Smooth muscle cell (in vitro differentiated cells): ENCODE measurements at regions not wholly inside any gene's neighbourhood (a gene's known extent, or its start where the extent isn't known, plus 50 kb on each side); places are given as distances from the start of the nearest gene placed in this dataset.

Experiments used
- DNase-seq: peaks from one replicate; lab custom pipeline; 2025; ENCODE audit not compliant: unreplicated experiment; lab: John Stamatoyannopoulos, UW
- H2AFZ ChIP-seq: fragments of 200-600 bp; sonication (generic); 2 replicates; pipeline ENCODE4 v1.6.0; 2016; ENCODE audit warnings: antibody characterized with exemption, low read depth, mild to moderate bottlenecking
- H3F3A ChIP-seq: fragments of 200-600 bp; sonication (generic); 2 replicates; pipeline ENCODE4 v1.6.0; 2017; ENCODE audit warnings: antibody characterized with exemption, low read depth
- H3K27ac ChIP-seq: fragments of 200-600 bp; sonication (generic); 2 replicates; pipeline ENCODE4 v1.5.1; 2016; ENCODE audit warnings: low read depth, mild to moderate bottlenecking
- H3K27me3 ChIP-seq: fragments of 200-600 bp; sonication (generic); 2 replicates; pipeline ENCODE4 v1.6.1; 2016; ENCODE audit warnings: low read depth, mild to moderate bottlenecking
- H3K36me3 ChIP-seq: fragments of 200-600 bp; sonication (generic); 2 replicates; pipeline ENCODE4 v1.5.1; 2016; ENCODE audit warnings: low read depth
- H3K4me1 ChIP-seq: fragments of 200-600 bp; sonication (generic); 2 replicates; pipeline ENCODE4 v1.5.1; 2016; ENCODE audit warnings: low read depth
- H3K4me2 ChIP-seq: fragments of 200-600 bp; sonication (generic); 2 replicates; pipeline ENCODE4 v1.6.0; 2016; ENCODE audit warnings: mild to moderate bottlenecking
- H3K4me3 ChIP-seq: fragments of 200-600 bp; sonication (generic); 2 replicates; pipeline ENCODE4 v1.5.1; 2016; ENCODE audit warnings: mild to moderate bottlenecking
- H3K79me2 ChIP-seq: fragments of 200-600 bp; sonication (generic); 2 replicates; pipeline ENCODE4 v1.6.0; 2016; ENCODE audit warnings: low read depth, mild to moderate bottlenecking
- H3K9ac ChIP-seq: fragments of 200-600 bp; sonication (generic); 2 replicates; pipeline ENCODE4 v1.6.0; 2016; ENCODE audit warnings: low read depth
- H3K9me3 ChIP-seq: fragments of 200-600 bp; sonication (generic); replicated peaks from 2 replicates; pipeline ENCODE4 v1.5.1; 2016; ENCODE audit warnings: low read depth
- H4K20me1 ChIP-seq: fragments of 200-600 bp; sonication (generic); 2 replicates; pipeline ENCODE4 v1.6.0; 2016; ENCODE audit warnings: low read depth
- WGBS: methylation state at CpG from one replicate; pipeline ENCODE4 v1.1.7; 2016; ENCODE audit warnings: low lambda C conversion rate; 5-methylcytosine and 5-hydroxymethylcytosine counted together
- TF ChIP-seq, protein P1 (sequence below): fragments of 200-600 bp; sonication (generic); IDR thresholded peaks from 2 replicates; pipeline ENCODE4 v1.5.1; 2017; ENCODE audit warnings: borderline replicate concordance, mild to moderate bottlenecking, antibody characterized with exemption; ENCODE audit not compliant: insufficient read depth, poor library complexity, severe bottlenecking

DNA sequence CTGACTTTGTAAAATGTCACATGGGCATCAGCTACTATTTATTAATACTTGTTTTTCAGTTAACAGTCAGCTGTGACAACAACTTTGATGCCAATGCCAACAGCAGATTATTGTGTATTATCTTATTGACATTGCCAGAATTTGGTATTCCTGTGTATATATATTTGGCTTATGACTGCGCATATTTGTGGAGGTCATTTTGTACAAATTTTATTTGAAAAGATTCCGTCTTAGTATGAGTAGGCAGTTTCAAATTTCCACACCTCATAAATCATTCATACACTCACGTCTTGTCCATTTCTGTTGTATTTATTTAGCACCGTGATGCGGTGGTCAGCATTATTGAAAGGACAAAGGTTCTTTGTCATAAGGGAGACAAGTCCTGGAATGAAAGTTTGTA lies 558.2 kb upstream of the NDST4 start:
- H3K36me3 ChIP-seq: no peaks in the 10 kb centered on the region
- H3K4me1 ChIP-seq: no peaks in the 10 kb centered on the region
- no peaks in the 10 kb centered on the region for H3K27me3 ChIP-seq
- 83% methylated on average over 5 of the region's 5 CpGs for WGBS
- no peak overlapping the region for H3K27ac ChIP-seq
- H2AFZ ChIP-seq: no peak overlapping the region
- no peak overlapping the region for H3K9ac ChIP-seq
- TF ChIP-seq, protein P1, sequence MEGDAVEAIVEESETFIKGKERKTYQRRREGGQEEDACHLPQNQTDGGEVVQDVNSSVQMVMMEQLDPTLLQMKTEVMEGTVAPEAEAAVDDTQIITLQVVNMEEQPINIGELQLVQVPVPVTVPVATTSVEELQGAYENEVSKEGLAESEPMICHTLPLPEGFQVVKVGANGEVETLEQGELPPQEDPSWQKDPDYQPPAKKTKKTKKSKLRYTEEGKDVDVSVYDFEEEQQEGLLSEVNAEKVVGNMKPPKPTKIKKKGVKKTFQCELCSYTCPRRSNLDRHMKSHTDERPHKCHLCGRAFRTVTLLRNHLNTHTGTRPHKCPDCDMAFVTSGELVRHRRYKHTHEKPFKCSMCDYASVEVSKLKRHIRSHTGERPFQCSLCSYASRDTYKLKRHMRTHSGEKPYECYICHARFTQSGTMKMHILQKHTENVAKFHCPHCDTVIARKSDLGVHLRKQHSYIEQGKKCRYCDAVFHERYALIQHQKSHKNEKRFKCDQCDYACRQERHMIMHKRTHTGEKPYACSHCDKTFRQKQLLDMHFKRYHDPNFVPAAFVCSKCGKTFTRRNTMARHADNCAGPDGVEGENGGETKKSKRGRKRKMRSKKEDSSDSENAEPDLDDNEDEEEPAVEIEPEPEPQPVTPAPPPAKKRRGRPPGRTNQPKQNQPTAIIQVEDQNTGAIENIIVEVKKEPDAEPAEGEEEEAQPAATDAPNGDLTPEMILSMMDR: no peak
- no peak overlapping the region for H3K4me3 ChIP-seq
- no peaks in the 10 kb centered on the region for H3K79me2 ChIP-seq
- no peaks in the 10 kb centered on the region for H3K9me3 ChIP-seq
- no peak for DNase-seq
- no peaks in the 10 kb centered on the region for H3F3A ChIP-seq
- H3K4me2 ChIP-seq: no peak overlapping the region
- H4K20me1 ChIP-seq: no peaks in the 10 kb centered on the region

DNA sequence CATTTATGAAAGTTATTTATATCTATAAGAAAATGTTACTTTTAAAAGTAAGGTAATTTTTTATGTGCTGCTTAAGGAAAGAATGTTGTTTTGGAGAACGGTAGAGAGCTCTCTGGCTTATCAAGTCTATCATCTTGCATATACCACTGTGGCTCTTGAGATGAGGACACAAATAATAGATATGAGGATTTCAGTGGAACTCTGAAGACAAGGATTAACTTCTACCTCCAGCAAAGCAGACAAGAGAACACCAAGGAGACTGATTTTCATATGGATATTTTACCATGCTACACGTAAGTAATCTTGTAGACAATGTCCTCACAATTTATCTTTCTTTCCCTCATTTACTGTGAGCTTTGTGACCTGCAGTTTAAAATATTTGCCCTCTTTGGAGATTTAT lies 557.5 kb upstream of the NDST4 start:
- H2AFZ ChIP-seq: no peak overlapping the region
- H3K27ac ChIP-seq: no peak overlapping the region
- H3K9me3 ChIP-seq: no peaks in the 10 kb centered on the region
- no peak for DNase-seq
- no peaks in the 10 kb centered on the region for H3K4me1 ChIP-seq
- TF ChIP-seq, protein P1: no peak
- H4K20me1 ChIP-seq: no peaks in the 10 kb centered on the region
- no peaks in the 10 kb centered on the region for H3K27me3 ChIP-seq
- H3K4me3 ChIP-seq: no peak overlapping the region
- no peaks in the 10 kb centered on the region for H3F3A ChIP-seq
- H3K36me3 ChIP-seq: no peaks in the 10 kb centered on the region
- no peak overlapping the region for H3K4me2 ChIP-seq
- 74% methylated on average over 2 of the region's 2 CpGs for WGBS
- no peaks in the 10 kb centered on the region for H3K79me2 ChIP-seq
- H3K9ac ChIP-seq: no peak overlapping the region

DNA sequence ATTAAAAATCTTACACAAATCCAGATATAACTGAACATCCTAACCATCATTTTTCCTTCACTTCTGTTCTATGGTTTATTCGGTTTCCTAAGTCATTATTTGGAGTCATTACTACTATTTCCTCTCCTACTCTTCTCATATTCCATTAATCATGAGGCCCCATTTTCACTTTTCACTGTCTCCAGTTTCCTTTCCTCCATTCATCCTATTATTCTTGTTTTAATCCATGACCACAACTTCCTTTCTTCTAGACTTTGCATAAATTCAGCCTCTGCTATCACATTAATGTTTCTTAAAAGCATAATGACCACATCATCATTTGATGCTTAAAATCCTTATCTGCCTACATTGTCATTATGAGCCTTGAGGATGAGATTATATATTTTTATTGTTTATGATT lies 555.0 kb upstream of the NDST4 start:
- Histone ChIP-seq H3K9ac (no peak overlapping the region), H3K27me3 (no peaks in the 10 kb centered on the region), H3K4me1 (peaks cover 7% of the 10 kb centered on the region), H3K9me3 (no peaks in the 10 kb centered on the region), H3K4me3 (no peak overlapping the region), H3F3A (no peaks in the 10 kb centered on the region), H2AFZ (no peak overlapping the region), H4K20me1 (no peaks in the 10 kb centered on the region), H3K27ac (no peak overlapping the region), H3K36me3 (no peaks in the 10 kb centered on the region), H3K4me2 (no peak overlapping the region), H3K79me2 (no peaks in the 10 kb centered on the region)
- DNase-seq: no peak
- TF ChIP-seq, protein P1: no peak
- 71% methylated on average over 1 of the region's 1 CpG for WGBS

DNA sequence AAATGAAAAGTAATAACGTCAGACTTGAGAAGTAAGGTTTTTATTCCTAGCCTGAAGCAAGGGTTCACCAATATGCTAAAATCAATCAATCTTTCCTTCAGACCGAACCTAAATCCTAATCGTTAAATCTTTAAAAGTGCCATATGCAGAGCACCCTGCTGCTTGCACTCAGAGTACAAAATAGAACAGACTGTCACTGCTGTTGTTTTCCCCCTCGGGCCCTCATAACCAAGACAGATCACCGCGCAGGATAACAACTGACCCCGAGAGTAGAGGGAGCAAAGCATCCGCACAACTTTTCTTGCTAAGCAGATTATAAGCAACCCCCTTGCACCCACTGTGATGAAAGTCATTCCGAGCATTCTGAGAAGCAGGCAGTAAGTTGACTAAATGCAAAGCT lies 550.9 kb upstream of the NDST4 start:
- H3K4me1 ChIP-seq: peaks cover 7% of the 10 kb centered on the region
- no peaks in the 10 kb centered on the region for H3F3A ChIP-seq
- no peak overlapping the region for H3K4me2 ChIP-seq
- TF ChIP-seq, protein P1: no peak
- H3K27me3 ChIP-seq: no peaks in the 10 kb centered on the region
- H3K27ac ChIP-seq: no peak overlapping the region
- no peak for DNase-seq
- H3K4me3 ChIP-seq: no peak overlapping the region
- no peaks in the 10 kb centered on the region for H4K20me1 ChIP-seq
- 68% methylated on average over 9 of the region's 9 CpGs for WGBS
- no peaks in the 10 kb centered on the region for H3K79me2 ChIP-seq
- H3K9ac ChIP-seq: no peak overlapping the region
- H3K36me3 ChIP-seq: no peaks in the 10 kb centered on the region
- no peak overlapping the region for H2AFZ ChIP-seq
- H3K9me3 ChIP-seq: no peaks in the 10 kb centered on the region
